ENCODE measurements at regions not wholly inside any gene's neighbourhood (a gene's known extent, or its start where the extent isn't known, plus 50 kb on each side); places are given as distances from the start of the nearest gene placed in this dataset.
"Not testable (repeated sequence)": the region's sequence is repeated elsewhere in the genome, so short reads cannot be mapped to it uniquely, and the experiment has no call there.

GRCh38 chr1:229920683-229921082 is 146.4 kb upstream of the GALNT2 start:
- no peak for DNase-seq (ENCODE audit: low read depth)
- TF ChIP-seq CTCF (IDR thresholded peaks at IDR 0.05; ENCODE audit: low read length, missing control alignments), result no peak
- no peak overlapping the region for H3K4me3 ChIP-seq (replicated peaks; ENCODE audit: low read depth, low read length)

- no peak for DNase-seq (ENCODE audit: low read depth)
- no peak overlapping the region for H3K4me3 ChIP-seq (replicated peaks; ENCODE audit: low read depth, low read length)
- TF ChIP-seq CTCF (IDR thresholded peaks at IDR 0.05; ENCODE audit: low read length, missing control alignments), result no peak
Measured at GRCh38 chr1:229922249-229922648, 144.8 kb upstream of the GALNT2 start.

- no peak overlapping the region for H3K4me3 ChIP-seq (replicated peaks; ENCODE audit: low read depth, low read length)
- TF ChIP-seq CTCF (IDR thresholded peaks at IDR 0.05; ENCODE audit: low read length, missing control alignments), result no peak
- DNase-seq (ENCODE audit: low read depth), result no peak
Measured at GRCh38 chr1:229924639-229925038, 142.4 kb upstream of the GALNT2 start.

- H3K4me3 ChIP-seq (replicated peaks; ENCODE audit: low read depth, low read length), result no peak overlapping the region
- no peak for DNase-seq (ENCODE audit: low read depth)
- no peak for TF ChIP-seq CTCF (IDR thresholded peaks at IDR 0.05; ENCODE audit: low read length, missing control alignments)
Measured at GRCh38 chr1:229928767-229929166, 138.3 kb upstream of the GALNT2 start.

- H3K4me3 ChIP-seq (replicated peaks; ENCODE audit: low read depth, low read length); DNase-seq (ENCODE audit: low read depth): not testable (repeated sequence)
Measured at GRCh38 chr1:229931751-229932150, 135.3 kb upstream of the GALNT2 start.

GRCh38 chr1:229935157-229935556 is 131.9 kb upstream of the GALNT2 start:
- H3K4me3 ChIP-seq (replicated peaks; ENCODE audit: low read depth, low read length); DNase-seq (ENCODE audit: low read depth): not testable (repeated sequence)

- no peak for DNase-seq (ENCODE audit: low read depth)
- no peak overlapping the region for H3K4me3 ChIP-seq (replicated peaks; ENCODE audit: low read depth, low read length)
- no peak for TF ChIP-seq CTCF (IDR thresholded peaks at IDR 0.05; ENCODE audit: low read length, missing control alignments)
Measured at GRCh38 chr1:229938551-229938950, 128.5 kb upstream of the GALNT2 start.

- peak; percentile 23 for DNase-seq (ENCODE audit: low read depth)
- TF ChIP-seq CTCF (IDR thresholded peaks at IDR 0.05; ENCODE audit: low read length, missing control alignments), result no peak
Measured at GRCh38 chr1:229940684-229941083, 126.4 kb upstream of the GALNT2 start.

More at GRCh38 chr1:229940684-229941083, 126.4 kb upstream of the GALNT2 start:
- no peak overlapping the region for H3K4me3 ChIP-seq (replicated peaks; ENCODE audit: low read depth, low read length)
